ENCODE measurements at regions not wholly inside any gene's neighbourhood (a gene's known extent, or its start where the extent isn't known, plus 50 kb on each side); places are given as distances from the start of the nearest gene placed in this dataset.

DNA sequence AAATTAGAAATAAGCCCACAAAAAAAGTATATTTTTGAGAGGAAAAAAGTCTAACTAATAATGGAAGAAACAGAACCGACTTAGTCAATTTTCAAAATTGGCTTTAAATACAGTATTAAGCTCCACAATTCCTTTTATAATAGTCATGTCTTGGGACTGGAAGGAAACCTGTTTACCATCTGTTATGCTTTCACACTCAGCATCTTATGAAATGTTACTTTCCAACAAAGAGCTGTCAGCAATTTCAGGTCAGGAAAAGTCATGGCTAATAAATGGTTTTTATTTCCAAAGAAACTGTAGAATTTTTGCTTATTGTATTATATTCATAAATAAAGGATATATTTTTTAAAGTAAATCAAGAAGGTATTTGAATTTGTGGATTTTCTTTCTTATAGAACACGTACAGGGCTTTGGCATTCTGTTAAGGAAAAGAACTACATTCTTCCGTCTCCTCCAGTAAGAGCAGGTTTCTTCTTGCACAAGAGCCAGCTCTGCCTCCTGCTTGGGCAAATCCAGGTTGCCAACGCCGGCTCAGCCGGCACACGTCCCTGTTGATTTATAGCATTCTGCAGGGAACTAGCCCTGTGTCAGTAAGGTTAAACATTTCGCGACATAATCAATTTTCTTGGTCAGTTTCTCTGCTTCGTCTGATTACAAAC is 52.9 kb upstream of the GPR12 start:
- TF ChIP-seq CREB1 (IDR thresholded peaks at IDR 0.05; ENCODE audit: low read depth) (no peak), ZNF24 (IDR thresholded peaks at IDR 0.05) (no peak), RBBP5 (conservative IDR thresholded peaks at IDR 0.05) (no peak)
- TF ChIP-seq, protein P1, sequence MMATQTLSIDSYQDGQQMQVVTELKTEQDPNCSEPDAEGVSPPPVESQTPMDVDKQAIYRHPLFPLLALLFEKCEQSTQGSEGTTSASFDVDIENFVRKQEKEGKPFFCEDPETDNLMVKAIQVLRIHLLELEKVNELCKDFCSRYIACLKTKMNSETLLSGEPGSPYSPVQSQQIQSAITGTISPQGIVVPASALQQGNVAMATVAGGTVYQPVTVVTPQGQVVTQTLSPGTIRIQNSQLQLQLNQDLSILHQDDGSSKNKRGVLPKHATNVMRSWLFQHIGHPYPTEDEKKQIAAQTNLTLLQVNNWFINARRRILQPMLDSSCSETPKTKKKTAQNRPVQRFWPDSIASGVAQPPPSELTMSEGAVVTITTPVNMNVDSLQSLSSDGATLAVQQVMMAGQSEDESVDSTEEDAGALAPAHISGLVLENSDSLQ (IDR thresholded peaks at IDR 0.05) = no peak
- TF ChIP-seq, protein P2, sequence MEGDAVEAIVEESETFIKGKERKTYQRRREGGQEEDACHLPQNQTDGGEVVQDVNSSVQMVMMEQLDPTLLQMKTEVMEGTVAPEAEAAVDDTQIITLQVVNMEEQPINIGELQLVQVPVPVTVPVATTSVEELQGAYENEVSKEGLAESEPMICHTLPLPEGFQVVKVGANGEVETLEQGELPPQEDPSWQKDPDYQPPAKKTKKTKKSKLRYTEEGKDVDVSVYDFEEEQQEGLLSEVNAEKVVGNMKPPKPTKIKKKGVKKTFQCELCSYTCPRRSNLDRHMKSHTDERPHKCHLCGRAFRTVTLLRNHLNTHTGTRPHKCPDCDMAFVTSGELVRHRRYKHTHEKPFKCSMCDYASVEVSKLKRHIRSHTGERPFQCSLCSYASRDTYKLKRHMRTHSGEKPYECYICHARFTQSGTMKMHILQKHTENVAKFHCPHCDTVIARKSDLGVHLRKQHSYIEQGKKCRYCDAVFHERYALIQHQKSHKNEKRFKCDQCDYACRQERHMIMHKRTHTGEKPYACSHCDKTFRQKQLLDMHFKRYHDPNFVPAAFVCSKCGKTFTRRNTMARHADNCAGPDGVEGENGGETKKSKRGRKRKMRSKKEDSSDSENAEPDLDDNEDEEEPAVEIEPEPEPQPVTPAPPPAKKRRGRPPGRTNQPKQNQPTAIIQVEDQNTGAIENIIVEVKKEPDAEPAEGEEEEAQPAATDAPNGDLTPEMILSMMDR (IDR thresholded peaks at IDR 0.05 in 2 of 3, conservative IDR thresholded peaks at IDR 0.05 in 1 of 3; ENCODE audit: control insufficient read depth in 2 of 3, extremely low read depth in 1 of 3, insufficient read depth in 1 of 3, low read depth in 3 of 3, low read length in 3 of 3) = no peak

Measured in GM12878 (cell line).